HG03571 (cell line): ENCODE measurements at regions not wholly inside any gene's neighbourhood (a gene's known extent, or its start where the extent isn't known, plus 50 kb on each side); places are given as distances from the start of the nearest gene placed in this dataset.

Source experiments
- ATAC-seq: cut with Tn5 transposase; IDR thresholded peaks from one replicate; pipeline ENCODE4 v1.9.1; 2021; ENCODE audit not compliant: unreplicated experiment

- ATAC-seq, result no peak
Measured at GRCh38 chr3:151935446-151935845, 62.0 kb downstream of the SUCNR1 start.

GRCh38 chr3:151940481-151940880 is 67.0 kb downstream of the SUCNR1 start:
- no peak for ATAC-seq

- no peak for ATAC-seq
Measured at GRCh38 chr3:151943539-151943938, 70.1 kb downstream of the SUCNR1 start.

GRCh38 chr3:151944356-151944755 is 70.9 kb downstream of the SUCNR1 start:
- no peak for ATAC-seq

- ATAC-seq, result no peak
Measured at GRCh38 chr3:151946606-151947005, 73.2 kb downstream of the SUCNR1 start.

GRCh38 chr3:151949706-151950105 is 76.3 kb downstream of the SUCNR1 start:
- ATAC-seq, result no peak

GRCh38 chr3:151955356-151955755 is 81.9 kb downstream of the SUCNR1 start:
- no peak for ATAC-seq

- ATAC-seq, result no peak
Measured at GRCh38 chr3:151960961-151961580, 87.6 kb downstream of the SUCNR1 start.

GRCh38 chr3:151962352-151962751 is 88.9 kb downstream of the SUCNR1 start:
- ATAC-seq, result no peak

GRCh38 chr3:151962912-151963311 is 89.5 kb downstream of the SUCNR1 start:
- ATAC-seq, result no peak

GRCh38 chr3:151964743-151965142 is 91.3 kb downstream of the SUCNR1 start:
- ATAC-seq, result no peak

- ATAC-seq, result no peak
Measured at GRCh38 chr3:151969026-151969642, 95.7 kb downstream of the SUCNR1 start.

GRCh38 chr3:151971814-151972579 is 98.6 kb downstream of the SUCNR1 start:
- ATAC-seq, result no peak

GRCh38 chr3:151974067-151974466 is 100.6 kb downstream of the SUCNR1 start:
- ATAC-seq, result no peak

- no peak for ATAC-seq
Measured at GRCh38 chr3:151976211-151977050, 103.0 kb downstream of the SUCNR1 start.

- ATAC-seq, result no peak
Measured at GRCh38 chr3:151979906-151980305, 106.5 kb downstream of the SUCNR1 start.

- ATAC-seq, result no peak
Measured at GRCh38 chr3:151983538-151983937, 110.1 kb downstream of the SUCNR1 start.

- no peak for ATAC-seq
Measured at GRCh38 chr3:151985787-151986430, 112.5 kb downstream of the SUCNR1 start.

- peak; percentile 46 for ATAC-seq
Measured at GRCh38 chr3:151987893-151988292, 114.5 kb downstream of the SUCNR1 start.

GRCh38 chr3:151989621-151990020 is 116.2 kb downstream of the SUCNR1 start:
- no peak for ATAC-seq
